ENCODE measurements at regions not wholly inside any gene's neighbourhood (a gene's known extent, or its start where the extent isn't known, plus 50 kb on each side); places are given as distances from the start of the nearest gene placed in this dataset.

- no peaks in the 10 kb centered on the region for H3K36me3 ChIP-seq (ENCODE audit: control insufficient read depth, insufficient read depth, low read length)
- H3K9me3 ChIP-seq (ENCODE audit: control insufficient read depth, insufficient read depth, low read length) = no peaks in the 10 kb centered on the region
- H3K4me1 ChIP-seq (ENCODE audit: control insufficient read depth, insufficient read depth, low read length) = no peaks in the 10 kb centered on the region
- H3K4me3 ChIP-seq (ENCODE audit: low read depth, low read length) = no peak overlapping the region
- no peak overlapping the region for H3K27ac ChIP-seq (ENCODE audit: low read depth, low read length)
- H3K27me3 ChIP-seq (ENCODE audit: control insufficient read depth, insufficient read depth, low read length) = no peaks in the 10 kb centered on the region
- H3K9ac ChIP-seq (ENCODE audit: low read depth, low read length) = no peak overlapping the region
These were observed 302.4 kb downstream of the KCNS3 start for GRCh38 chr2:18180912-18181311.

GRCh38 chr2:18180031-18180610 lies 301.7 kb downstream of the KCNS3 start:
- Histone ChIP-seq H3K9ac (ENCODE audit: low read depth, low read length) (no peak overlapping the region), H3K27ac (ENCODE audit: low read depth, low read length) (no peak overlapping the region), H3K4me1 (ENCODE audit: control insufficient read depth, insufficient read depth, low read length) (no peaks in the 10 kb centered on the region), H3K36me3 (ENCODE audit: control insufficient read depth, insufficient read depth, low read length) (no peaks in the 10 kb centered on the region), H3K9me3 (ENCODE audit: control insufficient read depth, insufficient read depth, low read length) (no peaks in the 10 kb centered on the region), H3K27me3 (ENCODE audit: control insufficient read depth, insufficient read depth, low read length) (no peaks in the 10 kb centered on the region), H3K4me3 (ENCODE audit: low read depth, low read length) (no peak overlapping the region)

GRCh38 chr2:18178736-18179349 lies 300.4 kb downstream of the KCNS3 start:
- Histone ChIP-seq H3K9me3 (ENCODE audit: control insufficient read depth, insufficient read depth, low read length) (no peaks in the 10 kb centered on the region), H3K4me3 (ENCODE audit: low read depth, low read length) (no peak overlapping the region), H3K36me3 (ENCODE audit: control insufficient read depth, insufficient read depth, low read length) (no peaks in the 10 kb centered on the region), H3K27ac (ENCODE audit: low read depth, low read length) (no peak overlapping the region), H3K27me3 (ENCODE audit: control insufficient read depth, insufficient read depth, low read length) (no peaks in the 10 kb centered on the region), H3K4me1 (ENCODE audit: control insufficient read depth, insufficient read depth, low read length) (no peaks in the 10 kb centered on the region), H3K9ac (ENCODE audit: low read depth, low read length) (no peak overlapping the region)

- Histone ChIP-seq H3K36me3 (ENCODE audit: control insufficient read depth, insufficient read depth, low read length) (no peaks in the 10 kb centered on the region), H3K4me1 (ENCODE audit: control insufficient read depth, insufficient read depth, low read length) (no peaks in the 10 kb centered on the region), H3K9me3 (ENCODE audit: control insufficient read depth, insufficient read depth, low read length) (no peaks in the 10 kb centered on the region), H3K27ac (ENCODE audit: low read depth, low read length) (no peak overlapping the region), H3K27me3 (ENCODE audit: control insufficient read depth, insufficient read depth, low read length) (no peaks in the 10 kb centered on the region), H3K4me3 (ENCODE audit: low read depth, low read length) (no peak overlapping the region), H3K9ac (ENCODE audit: low read depth, low read length) (no peak overlapping the region)
These were observed 298.3 kb downstream of the KCNS3 start for GRCh38 chr2:18176679-18177215.

- no peaks in the 10 kb centered on the region for H3K4me1 ChIP-seq (ENCODE audit: control insufficient read depth, insufficient read depth, low read length)
- no peaks in the 10 kb centered on the region for H3K27me3 ChIP-seq (ENCODE audit: control insufficient read depth, insufficient read depth, low read length)
- H3K27ac ChIP-seq (ENCODE audit: low read depth, low read length) = no peak overlapping the region
- no peak overlapping the region for H3K9ac ChIP-seq (ENCODE audit: low read depth, low read length)
- no peak overlapping the region for H3K4me3 ChIP-seq (ENCODE audit: low read depth, low read length)
- H3K36me3 ChIP-seq (ENCODE audit: control insufficient read depth, insufficient read depth, low read length) = no peaks in the 10 kb centered on the region
- H3K9me3 ChIP-seq (ENCODE audit: control insufficient read depth, insufficient read depth, low read length) = no peaks in the 10 kb centered on the region; the same call in 1 of the 2 replicates
These were observed 294.1 kb downstream of the KCNS3 start for GRCh38 chr2:18172607-18173006.

GRCh38 chr2:18171191-18172139 lies 293.0 kb downstream of the KCNS3 start:
- H3K9me3 ChIP-seq (ENCODE audit: control insufficient read depth, insufficient read depth, low read length) = no peaks in the 10 kb centered on the region; the same call in 1 of the 2 replicates
- H3K36me3 ChIP-seq (ENCODE audit: control insufficient read depth, insufficient read depth, low read length) = no peaks in the 10 kb centered on the region
- no peak overlapping the region for H3K4me3 ChIP-seq (ENCODE audit: low read depth, low read length)
- no peak overlapping the region for H3K9ac ChIP-seq (ENCODE audit: low read depth, low read length)
- H3K27me3 ChIP-seq (ENCODE audit: control insufficient read depth, insufficient read depth, low read length) = no peaks in the 10 kb centered on the region
- H3K4me1 ChIP-seq (ENCODE audit: control insufficient read depth, insufficient read depth, low read length) = no peaks in the 10 kb centered on the region
- H3K27ac ChIP-seq (ENCODE audit: low read depth, low read length) = no peak overlapping the region

GRCh38 chr2:18170642-18171041 lies 292.2 kb downstream of the KCNS3 start:
- Histone ChIP-seq H3K36me3 (ENCODE audit: control insufficient read depth, insufficient read depth, low read length) (no peaks in the 10 kb centered on the region), H3K9me3 (ENCODE audit: control insufficient read depth, insufficient read depth, low read length) (no peaks in the 10 kb centered on the region; the same call in 1 of the 2 replicates), H3K27me3 (ENCODE audit: control insufficient read depth, insufficient read depth, low read length) (no peaks in the 10 kb centered on the region), H3K27ac (ENCODE audit: low read depth, low read length) (no peak overlapping the region), H3K4me1 (ENCODE audit: control insufficient read depth, insufficient read depth, low read length) (no peaks in the 10 kb centered on the region), H3K9ac (ENCODE audit: low read depth, low read length) (no peak overlapping the region), H3K4me3 (ENCODE audit: low read depth, low read length) (no peak overlapping the region)

GRCh38 chr2:18169893-18170175 lies 291.4 kb downstream of the KCNS3 start:
- Histone ChIP-seq H3K4me1 (ENCODE audit: control insufficient read depth, insufficient read depth, low read length) (no peaks in the 10 kb centered on the region), H3K4me3 (ENCODE audit: low read depth, low read length) (no peak overlapping the region), H3K9ac (ENCODE audit: low read depth, low read length) (no peak overlapping the region), H3K27ac (ENCODE audit: low read depth, low read length) (no peak overlapping the region), H3K9me3 (ENCODE audit: control insufficient read depth, insufficient read depth, low read length) (no peaks in the 10 kb centered on the region; the same call in 1 of the 2 replicates), H3K27me3 (ENCODE audit: control insufficient read depth, insufficient read depth, low read length) (no peaks in the 10 kb centered on the region), H3K36me3 (ENCODE audit: control insufficient read depth, insufficient read depth, low read length) (no peaks in the 10 kb centered on the region)

GRCh38 chr2:18169121-18169892 lies 290.8 kb downstream of the KCNS3 start:
- Histone ChIP-seq H3K27me3 (ENCODE audit: control insufficient read depth, insufficient read depth, low read length) (no peaks in the 10 kb centered on the region), H3K9me3 (ENCODE audit: control insufficient read depth, insufficient read depth, low read length) (no peaks in the 10 kb centered on the region; the same call in 1 of the 2 replicates), H3K4me3 (ENCODE audit: low read depth, low read length) (no peak overlapping the region), H3K9ac (ENCODE audit: low read depth, low read length) (no peak overlapping the region), H3K36me3 (ENCODE audit: control insufficient read depth, insufficient read depth, low read length) (no peaks in the 10 kb centered on the region), H3K4me1 (ENCODE audit: control insufficient read depth, insufficient read depth, low read length) (no peaks in the 10 kb centered on the region), H3K27ac (ENCODE audit: low read depth, low read length) (no peak overlapping the region)

GRCh38 chr2:18167871-18168270 lies 289.4 kb downstream of the KCNS3 start:
- no peaks in the 10 kb centered on the region for H3K4me1 ChIP-seq (ENCODE audit: control insufficient read depth, insufficient read depth, low read length)
- H3K27ac ChIP-seq (ENCODE audit: low read depth, low read length) = no peak overlapping the region
- H3K27me3 ChIP-seq (ENCODE audit: control insufficient read depth, insufficient read depth, low read length) = no peaks in the 10 kb centered on the region
- H3K9me3 ChIP-seq (ENCODE audit: control insufficient read depth, insufficient read depth, low read length) = no peaks in the 10 kb centered on the region; the same call in 1 of the 2 replicates
- H3K9ac ChIP-seq (ENCODE audit: low read depth, low read length) = no peak overlapping the region
- no peaks in the 10 kb centered on the region for H3K36me3 ChIP-seq (ENCODE audit: control insufficient read depth, insufficient read depth, low read length)
- H3K4me3 ChIP-seq (ENCODE audit: low read depth, low read length) = no peak overlapping the region

Measured in HUES48 (cell line).